ENCODE measurements at regions not wholly inside any gene's neighbourhood (a gene's known extent, or its start where the extent isn't known, plus 50 kb on each side); places are given as distances from the start of the nearest gene placed in this dataset.

DNA sequence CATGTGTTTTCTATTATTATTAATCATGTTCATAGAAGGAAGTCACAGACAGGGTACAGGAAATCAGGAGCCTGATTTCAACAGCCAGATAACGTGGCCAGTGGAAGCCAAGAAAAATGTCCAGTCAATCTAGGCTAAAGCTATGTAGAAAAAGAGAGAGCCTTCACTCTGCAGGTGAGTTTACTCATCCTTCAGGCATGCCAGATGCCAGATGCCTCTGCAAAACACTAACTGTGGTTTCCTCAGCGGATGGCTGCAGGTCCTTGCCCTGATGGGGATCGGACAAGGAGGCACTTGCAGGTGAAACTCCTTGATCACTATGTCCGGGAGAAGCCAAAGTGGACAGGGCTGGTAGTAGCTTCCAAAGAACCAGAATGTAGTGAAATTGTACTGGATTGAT, 962.3 kb upstream of the RAG2 start:
- DNase-seq: no peak

DNA sequence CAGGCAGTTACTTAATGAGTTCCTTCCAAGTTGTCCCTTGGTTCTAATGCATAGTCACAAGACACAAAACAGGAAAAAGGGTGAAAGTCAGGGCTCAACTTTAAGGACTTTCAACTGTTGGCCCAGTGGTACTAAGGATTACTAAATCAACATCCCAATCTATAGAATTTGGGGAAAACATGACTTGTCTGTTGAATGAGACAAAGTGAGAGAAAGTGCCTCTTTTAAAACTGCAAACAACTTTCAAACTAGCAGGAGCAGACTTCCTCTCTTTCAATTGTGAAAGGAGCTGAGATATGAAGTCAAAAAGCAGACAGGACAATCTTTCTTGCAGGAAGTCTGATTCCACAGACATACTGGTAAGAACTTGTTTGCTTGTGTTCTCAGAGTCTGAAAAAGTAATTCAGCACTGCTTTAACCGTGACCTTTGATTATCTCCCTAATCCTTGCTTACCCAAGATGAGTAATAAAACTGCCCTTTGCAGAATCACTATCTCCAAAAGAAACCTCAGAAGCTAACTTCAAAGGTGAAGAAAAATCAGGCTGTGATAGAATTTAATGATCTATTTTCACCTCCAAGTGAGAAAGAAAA, 960.7 kb upstream of the RAG2 start:
- no peak for DNase-seq

DNA sequence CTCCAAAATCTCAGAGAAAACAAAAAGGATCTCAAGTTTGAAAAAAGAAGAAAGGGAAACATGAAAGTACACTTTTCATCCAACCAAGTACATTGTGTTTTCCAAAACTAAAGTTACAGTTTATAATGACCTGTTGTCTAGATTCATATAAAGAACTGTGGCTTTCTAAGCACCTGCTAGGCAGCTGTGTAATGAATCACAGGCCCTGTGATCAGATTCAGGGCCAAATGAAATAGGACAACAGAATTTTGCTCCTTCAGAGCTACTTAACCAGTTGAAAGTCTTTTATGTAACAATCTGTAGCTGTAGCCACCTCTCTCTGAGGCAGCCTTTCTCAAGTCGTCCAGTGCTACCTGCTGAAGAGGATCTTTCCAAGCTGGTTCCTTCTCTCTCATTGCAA, 960.0 kb upstream of the RAG2 start:
- no peak for DNase-seq

DNA sequence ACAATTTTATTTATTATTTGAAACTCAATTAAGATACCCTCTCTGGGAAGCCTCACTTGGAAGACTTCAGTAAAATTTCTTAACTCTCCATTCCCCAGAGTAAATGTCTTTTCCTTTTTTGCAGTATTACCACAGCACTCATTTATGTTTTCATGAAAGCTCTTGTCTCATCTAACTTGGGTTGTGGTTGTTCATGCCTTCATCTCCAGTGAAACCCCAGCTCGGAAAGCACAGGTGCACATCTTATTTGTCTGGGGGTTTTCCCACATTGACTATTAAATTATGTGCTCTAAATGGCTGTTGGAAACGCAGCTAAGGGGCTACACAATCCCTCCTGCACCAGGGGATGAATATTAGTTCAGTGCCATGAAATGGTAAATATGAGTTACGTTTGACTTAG, 954.2 kb upstream of the RAG2 start:
- DNase-seq: no peak

DNA sequence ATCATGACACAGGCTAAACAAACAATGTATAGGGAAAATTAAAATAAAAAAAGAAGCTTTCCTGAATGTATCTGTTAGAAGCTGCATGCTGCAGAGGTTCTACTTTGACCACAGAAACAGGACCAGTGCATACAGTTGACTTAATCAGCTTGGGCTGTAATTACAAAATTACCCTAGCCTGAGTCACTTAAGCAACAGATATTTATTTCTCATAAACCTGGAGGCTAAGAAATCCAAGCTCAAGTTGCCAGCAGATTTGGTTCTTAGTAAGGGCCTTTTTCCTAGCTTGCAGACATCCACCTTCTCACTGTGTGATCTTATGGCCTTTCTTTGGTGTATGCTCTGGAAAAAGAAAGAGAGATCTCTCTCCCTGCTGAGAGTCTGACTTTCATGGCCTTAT, 946.5 kb upstream of the RAG2 start:
- no peak for DNase-seq

DNA sequence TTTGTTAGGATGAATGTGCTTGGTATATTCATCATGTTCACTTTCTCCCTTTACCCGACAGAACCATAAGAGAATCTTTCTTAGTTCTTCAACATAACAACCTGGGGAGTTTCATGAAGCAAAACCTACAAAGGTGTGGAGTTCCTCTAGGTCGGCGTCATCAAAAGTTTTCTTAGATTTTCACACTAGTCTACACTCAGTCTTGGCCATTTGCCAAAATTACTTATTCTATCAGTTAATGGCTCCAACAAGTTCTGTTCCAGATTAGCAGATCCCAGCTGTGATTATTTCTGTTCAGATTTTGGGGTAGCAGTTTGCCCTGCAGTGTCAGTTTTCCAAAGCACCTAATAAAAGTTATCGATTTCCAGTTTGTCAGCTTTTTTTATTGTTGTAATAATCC, 935.8 kb upstream of the RAG2 start:
- no peak for DNase-seq

DNA sequence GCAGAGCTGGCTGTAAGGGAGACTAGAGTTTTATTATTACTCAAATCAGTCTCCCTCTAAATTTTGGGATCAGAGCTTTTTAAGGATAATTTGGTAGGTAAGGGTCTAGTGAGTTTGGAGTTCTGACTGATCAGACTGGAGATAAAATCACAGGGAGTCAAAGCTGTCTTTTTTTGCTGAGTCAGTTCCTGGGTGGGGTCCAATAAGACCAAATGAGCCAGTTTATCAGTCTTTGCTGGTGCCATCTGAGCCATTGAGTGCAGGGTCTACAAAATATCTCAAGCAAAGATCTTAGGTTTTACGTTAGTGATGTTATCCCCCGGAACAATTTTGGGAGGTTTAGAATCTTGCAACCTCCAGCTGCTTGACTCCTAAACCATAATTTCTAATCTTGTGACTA, 935.1 kb upstream of the RAG2 start:
- DNase-seq: no peak

DNA sequence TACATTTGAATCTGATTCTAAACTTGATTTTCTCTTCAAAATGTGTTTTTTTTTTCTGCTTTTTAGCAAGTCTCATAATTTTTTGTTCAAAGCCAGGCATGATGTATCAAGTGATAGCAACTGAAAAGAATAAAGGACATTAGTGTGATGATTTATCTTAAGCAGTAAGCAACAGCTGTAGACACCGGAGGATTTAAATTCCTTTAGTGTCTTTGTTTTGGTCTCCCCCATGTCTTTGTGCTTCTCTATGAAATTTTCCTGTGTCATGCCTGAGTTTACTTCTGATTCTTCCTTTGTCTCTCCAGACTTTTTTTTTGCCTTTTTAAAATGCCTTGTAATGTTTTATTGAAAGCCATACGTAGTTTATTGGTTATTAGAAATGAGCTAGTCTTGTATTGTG, 934.2 kb upstream of the RAG2 start:
- DNase-seq: no peak

DNA sequence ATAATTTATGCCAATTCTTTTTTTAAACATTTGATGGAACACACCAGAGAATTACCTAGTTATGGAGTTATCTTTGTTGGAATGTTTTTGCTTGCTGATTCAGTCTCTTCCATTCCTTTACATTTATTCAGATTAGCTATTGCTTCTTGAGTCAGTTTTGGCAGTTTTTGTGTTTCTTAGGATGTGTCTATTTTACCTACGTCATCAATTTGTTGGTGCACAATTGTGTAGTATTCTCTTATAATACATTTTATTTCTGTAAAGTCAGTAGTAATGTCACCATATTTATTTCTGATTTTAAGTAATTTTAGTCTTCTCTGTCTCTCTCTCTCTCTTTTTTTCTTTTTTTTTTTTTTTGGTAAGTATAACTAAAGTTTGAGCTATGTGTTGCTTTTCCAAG, 929.5 kb upstream of the RAG2 start:
- DNase-seq: no peak

DNA sequence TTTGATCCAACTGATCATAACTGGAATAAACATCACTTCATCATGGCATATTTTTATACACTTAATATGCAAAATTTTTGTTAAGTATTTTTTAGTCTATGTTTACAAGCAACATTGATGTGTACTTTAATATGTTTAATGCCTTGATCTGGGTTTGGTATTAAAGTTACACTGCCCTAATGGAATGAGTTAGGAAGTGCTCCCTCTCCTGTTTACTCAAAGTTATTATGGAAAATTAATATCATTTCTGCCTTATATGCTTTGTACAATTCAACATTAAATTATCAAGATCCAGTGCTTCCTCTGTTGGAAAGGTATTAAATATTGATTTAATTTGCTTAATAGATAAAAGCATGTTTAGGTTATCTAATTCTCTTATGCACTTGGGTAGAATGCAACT, 927.3 kb upstream of the RAG2 start:
- DNase-seq: no peak

DNA sequence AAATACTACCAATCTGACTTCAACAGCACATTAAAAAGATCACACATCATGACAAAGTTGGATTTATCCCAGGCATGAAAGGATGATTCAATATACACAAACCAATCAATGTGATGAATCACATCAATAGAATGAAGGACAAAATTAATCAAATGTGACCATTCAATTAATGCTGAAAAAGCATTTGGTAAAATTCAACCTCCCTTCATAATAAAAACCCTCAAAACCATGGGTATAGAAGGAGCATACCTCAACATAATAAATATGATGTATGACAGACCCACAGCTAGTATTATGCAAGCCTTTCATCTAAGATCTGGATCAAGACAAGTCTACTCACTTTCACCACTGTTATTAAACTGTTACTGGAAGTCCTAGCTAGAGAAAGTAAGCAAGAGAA, 921.7 kb upstream of the RAG2 start:
- DNase-seq: no peak

DNA sequence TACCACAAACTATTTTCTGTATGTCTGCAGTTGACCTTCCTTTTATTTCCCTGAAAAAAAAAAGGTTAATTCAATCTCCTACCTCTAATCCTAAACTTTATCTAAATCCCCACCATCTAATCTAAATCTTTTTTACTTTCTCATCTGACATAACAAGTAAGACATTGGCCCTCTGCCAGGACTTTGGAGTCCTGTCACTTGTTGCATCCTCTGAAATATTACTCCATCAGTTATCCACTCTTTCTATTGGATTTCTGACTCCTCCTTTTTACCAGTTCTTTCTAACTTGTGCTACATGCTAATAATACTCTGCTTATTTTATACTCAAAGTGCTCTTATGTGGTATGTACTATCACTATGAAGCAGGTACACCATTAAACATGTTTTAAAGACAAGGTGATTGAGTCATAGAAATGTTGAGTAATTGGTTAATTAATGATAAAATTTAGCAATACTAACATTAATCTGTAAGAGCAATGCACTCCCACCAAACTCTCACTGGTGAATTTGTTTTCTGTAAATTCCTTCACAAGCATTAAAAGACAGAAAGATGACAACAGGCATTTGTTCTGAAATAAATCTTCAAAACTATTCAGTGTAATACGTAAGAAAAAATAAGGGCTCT, 914.2 kb upstream of the RAG2 start:
- DNase-seq: no peak

DNA sequence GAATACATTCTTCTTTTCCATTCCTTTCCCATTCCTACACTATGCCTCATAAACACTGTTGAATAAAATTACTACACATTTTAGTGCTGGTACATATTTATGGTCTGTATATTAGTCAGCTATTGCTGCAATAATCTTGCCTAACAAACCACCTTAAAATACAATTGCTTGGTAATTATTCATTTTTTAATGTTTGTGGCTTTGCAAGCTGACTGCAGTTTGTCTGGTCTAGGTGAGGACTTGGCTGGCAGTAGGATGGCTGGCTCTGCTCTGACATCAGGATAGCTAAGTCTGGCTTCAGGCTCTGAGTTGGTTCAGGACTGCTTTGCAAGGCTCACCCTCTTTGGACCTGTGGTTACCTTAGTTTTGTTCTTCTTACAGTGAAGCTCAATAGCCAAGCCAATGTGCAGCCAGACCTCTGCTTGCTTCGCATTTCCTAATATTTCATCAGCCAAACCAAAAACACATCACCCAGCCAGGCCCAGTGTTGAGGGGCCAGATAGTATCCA, 913.4 kb upstream of the RAG2 start:
- DNase-seq: no peak

DNA sequence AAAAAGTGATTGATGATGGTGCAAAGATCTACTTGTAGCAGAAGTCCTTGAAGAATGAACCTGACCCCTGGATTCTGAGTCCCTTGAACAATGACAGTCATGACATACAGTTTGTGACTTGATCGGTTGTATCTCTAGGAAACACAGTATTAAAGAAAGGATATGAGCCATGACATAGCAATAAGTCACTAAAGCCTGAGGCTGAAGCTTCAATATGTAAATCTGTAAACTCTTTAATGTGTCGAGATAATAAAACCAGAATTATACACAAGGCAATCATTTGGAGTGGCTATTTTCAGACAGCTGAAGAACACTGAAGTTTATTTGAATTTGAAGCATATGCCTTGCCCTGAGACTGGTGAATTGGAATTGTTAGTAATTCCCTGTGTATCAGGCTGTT, 911.5 kb upstream of the RAG2 start:
- DNase-seq: no peak

DNA sequence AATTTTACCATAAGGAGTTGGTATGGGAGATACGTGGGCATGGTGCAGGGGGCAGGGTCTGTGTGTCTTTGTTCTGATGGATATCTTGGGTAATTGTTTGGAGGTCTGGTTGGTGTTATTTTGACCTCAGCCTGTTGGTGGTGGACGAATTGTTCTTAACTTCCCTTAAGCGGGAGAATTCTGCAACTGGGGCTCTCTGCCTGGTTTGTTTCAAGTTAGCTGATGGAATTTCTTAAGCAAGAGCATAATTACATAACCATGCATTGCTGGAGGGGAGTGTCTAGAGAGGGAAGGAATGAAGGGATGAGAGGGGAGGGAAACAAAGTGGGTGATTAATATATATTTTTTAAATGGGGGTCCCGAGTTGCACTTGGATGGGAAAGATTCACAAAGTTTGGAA, 908.5 kb upstream of the RAG2 start:
- DNase-seq: no peak

DNA sequence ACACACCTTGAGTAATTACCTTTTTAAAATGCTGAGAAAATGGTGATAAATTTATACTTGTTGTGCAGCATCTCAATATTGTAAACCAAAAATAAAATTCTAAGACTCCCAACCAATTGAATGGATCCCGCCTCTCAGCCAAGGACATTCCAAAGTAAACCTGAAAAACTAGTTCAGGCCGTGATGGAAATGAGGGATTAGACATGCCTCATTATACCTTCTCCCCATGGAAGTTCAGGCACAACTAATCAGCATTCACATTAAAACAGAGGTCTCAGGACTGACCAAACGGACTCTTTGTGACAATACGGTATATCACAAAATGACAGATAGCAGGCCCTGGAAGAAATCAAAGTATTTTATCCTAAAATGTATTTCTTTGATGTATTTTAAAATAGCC, 907.4 kb upstream of the RAG2 start:
- no peak for DNase-seq

DNA sequence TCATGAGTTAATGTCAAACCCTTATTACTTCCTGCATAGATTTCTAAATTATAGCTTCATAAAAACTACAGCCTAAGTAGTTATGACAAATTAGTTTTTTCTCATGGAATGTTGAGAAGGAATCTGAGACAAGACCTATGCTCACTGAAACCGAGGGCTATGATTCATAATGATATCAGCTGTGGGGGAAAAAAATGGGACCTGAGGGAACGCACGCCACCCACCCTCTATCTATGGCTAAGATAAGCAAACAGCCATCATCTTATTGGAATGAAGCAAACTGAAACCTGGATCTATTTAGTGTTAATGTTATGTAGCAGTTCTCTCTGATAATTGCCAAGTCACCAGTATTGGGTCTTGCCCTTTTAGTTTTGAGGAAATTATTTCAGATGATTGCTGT, 906.9 kb upstream of the RAG2 start:
- no peak for DNase-seq

DNA sequence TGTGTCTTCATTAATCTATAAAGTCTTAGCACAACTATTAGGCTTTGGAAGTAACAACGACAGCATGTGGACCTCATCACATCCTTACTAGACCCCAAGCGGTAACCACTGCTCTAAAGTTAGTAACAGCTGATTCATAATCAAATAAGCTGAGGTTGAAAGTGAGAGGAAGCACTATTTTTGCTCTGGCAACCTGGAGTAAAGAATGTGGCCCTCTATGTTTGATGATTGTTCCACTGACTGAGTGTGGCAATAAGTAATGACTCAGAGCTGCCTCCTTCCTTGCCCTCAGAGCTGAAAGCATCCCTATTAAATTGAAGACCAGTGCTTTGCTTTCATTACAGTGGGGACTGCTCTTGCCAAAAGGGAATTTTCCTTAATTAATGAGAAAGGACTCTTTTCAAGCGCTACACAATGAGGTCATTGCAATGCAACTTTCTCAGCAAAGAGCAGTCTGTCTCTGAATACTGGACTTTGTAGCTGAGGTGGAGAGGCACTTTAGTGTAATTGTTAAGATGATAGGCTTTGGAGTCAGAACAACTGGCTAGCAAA, 906.1 kb upstream of the RAG2 start:
- no peak for DNase-seq

DNA sequence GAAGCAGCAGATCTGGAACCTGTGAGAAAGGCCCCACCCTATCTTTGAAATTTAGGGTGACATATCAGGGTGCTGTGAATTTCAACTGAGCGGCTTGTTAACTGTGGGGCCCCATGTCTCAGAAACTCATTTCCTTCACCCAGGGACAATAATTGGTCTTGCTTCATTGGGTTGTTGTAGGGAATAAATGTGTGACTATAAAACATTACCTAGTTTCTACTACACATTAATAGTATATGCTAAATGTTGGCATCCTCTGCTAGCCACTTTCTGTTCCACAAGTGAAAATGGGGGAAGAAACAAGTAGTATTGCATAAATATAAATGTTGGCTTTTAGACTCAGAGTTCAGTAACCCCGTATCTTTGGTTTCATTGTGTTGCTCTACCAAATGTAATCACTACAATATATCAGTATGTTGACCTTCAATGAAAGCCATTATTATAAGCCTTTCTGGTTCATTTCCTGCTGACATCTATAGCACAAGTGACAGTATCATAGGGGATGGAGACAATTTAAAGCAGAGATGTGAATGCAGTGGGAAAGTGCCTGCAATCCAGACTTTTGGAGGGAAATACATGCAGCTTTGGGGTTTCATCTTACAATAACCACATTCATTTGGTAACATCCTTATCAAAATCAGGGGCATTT, 905.5 kb upstream of the RAG2 start:
- no peak for DNase-seq

DNA sequence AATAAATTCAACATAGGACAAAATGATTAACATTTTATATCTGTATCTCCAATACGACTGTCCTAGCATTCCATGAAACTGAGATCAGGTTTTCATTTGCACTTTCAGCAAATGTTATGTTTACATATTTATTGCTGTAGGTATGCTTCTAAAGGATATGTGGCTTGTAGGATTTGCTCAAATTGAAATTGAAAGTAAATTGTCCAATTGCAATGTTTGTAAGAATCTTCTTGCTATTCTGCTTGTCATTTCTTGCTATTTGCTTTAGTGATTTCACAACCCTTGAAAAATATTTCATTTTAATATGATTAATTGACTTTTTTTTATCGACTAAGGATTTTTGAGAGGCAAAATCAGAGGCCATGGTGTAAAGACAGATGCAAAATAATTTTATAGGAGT, 904.2 kb upstream of the RAG2 start:
- DNase-seq: no peak

DNA sequence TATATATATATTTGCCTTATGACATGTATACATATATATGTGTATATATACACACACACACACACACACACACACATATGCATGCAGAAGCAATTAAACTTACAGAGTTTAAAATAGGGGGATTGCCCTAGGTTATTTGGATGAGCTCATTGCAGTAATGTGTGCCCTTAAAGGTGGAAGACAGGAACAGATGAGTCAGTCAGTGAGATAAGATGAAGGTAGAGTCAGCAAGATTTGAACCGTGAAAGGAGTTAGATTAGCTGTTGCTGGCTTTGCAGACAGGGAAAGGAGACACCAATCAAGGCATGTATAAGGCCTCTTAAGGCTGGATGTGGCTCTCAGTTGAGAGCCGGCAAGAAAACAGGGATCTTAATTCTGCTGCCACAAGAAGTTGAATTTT, 902.4 kb upstream of the RAG2 start:
- no peak for DNase-seq

DNA sequence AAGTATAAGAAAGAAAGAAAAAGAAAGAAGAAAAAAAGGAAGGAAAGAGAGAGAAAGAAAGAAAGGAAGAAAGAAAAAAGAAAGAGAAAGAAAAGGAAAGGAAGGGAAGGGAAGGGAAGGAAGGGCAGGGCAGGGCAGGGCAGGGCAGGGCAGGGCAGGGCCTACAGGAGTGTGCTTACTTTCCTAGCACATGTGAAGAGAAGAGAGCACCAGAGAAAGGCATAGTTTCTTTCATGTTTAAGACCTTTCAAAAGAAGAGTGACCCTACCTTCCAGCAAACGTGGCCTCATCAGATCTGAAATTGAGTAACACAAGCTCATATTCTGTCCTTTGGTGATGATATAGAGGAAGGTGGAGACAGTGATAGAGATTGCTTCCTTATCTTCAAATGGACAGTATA, 899.3 kb upstream of the RAG2 start:
- DNase-seq: no peak

DNA sequence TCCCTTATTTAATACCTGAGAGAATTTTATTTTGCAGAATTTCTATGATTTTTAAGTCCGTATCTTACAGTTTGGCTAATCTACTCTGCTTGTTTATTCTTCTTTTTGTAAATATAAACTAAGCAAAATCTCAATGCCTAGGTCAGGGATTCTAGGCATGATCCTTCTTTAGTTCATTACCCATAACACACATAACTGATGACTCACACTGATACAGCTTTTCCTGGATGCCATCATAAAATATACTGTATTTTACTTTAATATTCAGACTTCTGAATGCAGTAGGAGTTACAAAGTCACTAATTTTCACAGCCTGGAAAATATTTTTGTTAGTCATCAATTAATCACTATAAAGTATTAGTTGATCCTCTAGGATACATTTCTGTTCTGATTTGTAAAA, 898.2 kb upstream of the RAG2 start:
- no peak for DNase-seq

DNA sequence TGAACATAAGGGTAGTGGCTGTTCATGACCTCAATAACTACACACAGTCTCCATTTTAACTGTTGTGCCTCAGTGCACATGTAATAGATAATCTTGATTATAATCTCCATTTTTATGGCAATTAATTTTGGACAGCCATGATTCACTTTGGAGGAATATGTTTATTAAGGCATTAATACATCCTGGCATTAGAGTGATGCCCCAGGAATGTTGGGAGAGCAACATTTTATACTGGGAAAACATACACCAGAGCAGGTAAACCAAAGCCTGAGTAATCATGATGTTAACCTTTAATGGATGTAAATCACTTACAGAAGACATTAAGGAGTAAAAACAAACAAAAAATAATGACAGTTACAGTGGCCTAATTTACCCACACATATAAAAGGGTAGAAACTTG, 886.3 kb upstream of the RAG2 start:
- DNase-seq: no peak

DNA sequence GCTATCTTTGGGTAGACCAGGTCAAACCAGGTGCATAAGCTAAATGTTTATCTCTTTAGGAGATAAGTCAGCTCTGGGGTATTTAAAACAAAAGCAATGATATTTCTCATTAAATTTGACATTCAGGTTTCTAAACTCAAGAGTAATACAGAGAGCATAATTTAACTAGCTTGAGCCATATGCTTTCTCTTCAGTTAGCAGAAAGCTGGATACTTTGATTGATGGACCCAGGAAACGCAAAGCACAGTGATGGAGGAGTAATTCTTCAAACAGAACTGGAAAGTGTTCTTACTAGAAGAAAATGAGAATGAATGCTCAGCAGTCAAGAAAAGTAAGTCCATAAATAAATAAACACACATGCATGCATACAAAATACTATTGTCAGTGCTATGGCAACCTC, 885.7 kb upstream of the RAG2 start:
- no peak for DNase-seq
